Stimulated activated CD4-positive, alpha-beta T cell treated with anti-CD3 and anti-CD28 coated beads, Interleukin-15, amount 100 ng/mL, for 24 hours (primary cell): ENCODE measurements at regions not wholly inside any gene's neighbourhood (a gene's known extent, or its start where the extent isn't known, plus 50 kb on each side); places are given as distances from the start of the nearest gene placed in this dataset.

Experiments
- DNase-seq: peaks from one replicate; pipeline ENCODE4 v3.0.0-alpha.2; 2020

- DNase-seq, result no peak
Measured at GRCh38 chr20:7355051-7355450, 585.2 kb downstream of the HAO1 start.

GRCh38 chr20:7358670-7359069 is 581.6 kb downstream of the HAO1 start:
- DNase-seq, result no peak

DNA sequence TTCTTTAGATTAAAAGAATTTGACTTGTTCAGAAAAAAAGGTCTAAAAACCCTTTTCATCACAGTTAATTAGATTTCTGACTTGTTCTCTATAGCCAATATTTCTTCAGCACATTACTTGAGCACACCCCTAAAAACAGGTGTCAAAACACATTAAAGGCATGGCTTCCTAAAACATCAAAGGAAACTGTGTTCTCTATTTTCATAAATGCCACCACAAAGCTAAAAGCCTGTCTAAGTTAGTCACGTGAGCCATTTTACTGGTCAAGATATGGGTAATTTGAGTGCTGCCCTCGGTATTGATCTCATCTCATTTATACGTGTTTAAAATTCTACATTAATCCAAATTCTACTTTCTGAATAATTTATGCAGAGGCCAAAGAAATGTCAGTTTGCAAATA is 580.5 kb downstream of the HAO1 start:
- DNase-seq, result no peak

DNA sequence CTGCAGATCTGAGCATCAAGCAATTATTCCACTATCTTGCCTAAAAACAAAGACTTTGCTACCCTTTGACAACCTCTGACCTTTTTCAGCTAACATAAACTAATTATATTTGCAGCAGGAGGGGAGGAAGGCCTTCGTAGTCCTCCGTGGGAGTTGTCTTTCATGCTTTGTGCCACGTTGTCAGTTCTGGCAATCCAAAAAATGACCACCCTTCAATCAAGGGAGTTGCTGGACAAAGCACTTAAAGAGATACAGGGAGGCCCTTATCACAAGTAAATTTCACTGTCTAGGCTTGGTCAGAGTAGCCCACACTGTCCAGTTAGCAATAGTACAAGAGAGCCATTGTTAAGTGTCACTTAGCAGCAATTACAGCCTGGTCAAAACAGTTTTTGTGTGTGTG is 578.9 kb downstream of the HAO1 start:
- DNase-seq, result no peak

GRCh38 chr20:7361931-7362330 is 578.3 kb downstream of the HAO1 start:
- no peak for DNase-seq

DNA sequence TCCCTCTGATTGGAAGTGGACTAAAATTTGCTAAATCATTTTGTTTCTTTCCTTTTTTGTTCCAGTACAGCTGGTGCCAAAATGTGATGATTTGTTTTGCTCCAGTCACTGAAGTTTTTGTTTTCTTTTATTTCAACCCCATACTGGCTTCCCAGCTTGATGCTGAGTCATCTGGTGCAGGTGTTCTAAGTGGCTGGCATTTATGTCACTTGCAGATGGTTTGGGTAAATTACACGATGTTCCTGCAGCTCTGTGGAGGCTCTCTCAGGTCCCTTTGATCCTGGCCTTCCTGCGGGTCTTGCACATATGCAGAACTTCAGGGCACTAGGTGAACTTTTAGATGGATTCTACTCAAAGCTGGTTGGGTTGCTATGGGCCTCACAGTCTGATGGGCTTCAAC is 577.7 kb downstream of the HAO1 start:
- no peak for DNase-seq

DNA sequence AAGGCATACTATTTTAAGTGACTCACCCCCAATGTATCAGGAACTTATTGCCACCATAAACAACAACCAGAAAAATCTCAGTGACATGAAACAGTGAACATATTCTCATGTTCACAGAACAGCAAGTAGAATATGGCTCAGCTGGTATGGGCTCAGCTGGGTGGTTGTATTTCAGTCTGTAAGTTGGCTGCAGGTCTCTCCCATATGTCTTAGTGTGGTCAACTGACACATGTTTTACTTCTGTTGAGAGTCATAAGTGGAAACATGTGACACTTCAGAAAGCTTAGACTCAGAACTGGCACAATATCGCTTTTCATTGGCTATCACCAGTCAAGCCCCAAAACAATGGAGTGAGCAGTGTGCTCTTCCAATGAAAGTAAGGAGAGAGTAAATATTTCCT is 574.1 kb downstream of the HAO1 start:
- no peak for DNase-seq

DNA sequence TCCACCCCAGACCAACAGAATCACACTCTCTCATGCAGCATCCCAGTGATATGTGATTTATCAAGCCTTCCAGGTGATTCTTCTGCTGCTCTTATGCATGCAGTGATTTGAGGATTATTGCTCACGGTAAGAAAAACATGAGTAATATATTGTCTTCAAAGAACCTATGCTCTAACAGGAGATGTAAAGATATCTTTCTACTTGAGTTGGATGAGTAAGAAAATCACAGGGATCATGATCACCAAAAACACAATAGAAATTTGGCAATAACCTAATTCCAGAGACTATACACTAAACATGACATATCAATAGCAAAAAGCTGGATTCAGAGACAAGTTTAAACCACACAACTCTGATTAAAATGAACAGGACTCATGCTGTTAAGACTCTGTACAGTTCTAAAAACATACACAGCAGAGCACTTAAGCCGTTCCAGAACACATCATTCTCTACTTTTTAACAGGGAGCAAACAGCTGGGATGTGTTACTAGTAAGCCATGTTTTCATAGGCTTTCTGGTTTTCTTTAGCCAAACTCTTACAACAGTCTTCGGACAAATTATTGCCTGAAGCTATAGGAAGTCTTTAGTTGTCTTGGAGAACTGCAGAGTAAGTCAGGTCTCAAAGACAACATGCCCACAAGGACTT is 568.6 kb downstream of the HAO1 start:
- no peak for DNase-seq

GRCh38 chr20:7375905-7376304 is 564.4 kb downstream of the HAO1 start:
- DNase-seq, result no peak

DNA sequence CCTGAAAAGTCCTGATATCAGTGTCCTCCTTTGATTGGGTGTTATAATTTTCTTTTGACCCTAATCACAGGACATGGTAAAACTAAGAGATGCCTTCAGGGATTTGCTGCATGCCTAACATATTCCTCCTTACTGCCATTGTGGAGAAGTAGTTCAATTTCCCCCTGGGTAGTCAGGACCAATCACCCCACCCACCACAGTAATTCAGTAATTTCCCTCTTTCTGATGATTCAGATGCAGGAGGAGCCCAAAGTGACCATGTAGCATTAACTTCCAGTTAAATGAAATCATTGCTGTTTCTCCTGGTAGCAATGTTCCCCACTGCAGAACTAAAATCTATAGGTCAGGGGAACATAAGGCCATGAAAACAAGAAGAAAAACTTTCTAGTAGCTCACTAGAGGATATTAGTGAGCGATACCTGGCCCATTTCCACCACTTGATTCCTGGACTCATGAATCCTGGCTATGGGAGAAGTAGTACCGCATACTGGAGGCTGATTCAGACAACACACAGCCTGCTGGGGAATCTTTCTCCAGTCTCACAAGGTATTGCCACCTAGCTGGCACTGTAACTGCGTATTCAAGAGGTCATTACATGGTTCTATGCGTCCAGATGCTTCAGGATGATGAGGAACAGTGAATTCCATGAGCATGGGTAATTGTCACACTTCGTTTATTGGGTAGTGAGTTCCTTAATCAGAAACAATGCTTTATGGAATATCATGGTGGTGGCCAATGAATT is 561.2 kb downstream of the HAO1 start:
- DNase-seq, result no peak

GRCh38 chr20:7379621-7380220 is 560.5 kb downstream of the HAO1 start:
- DNase-seq, result no peak

DNA sequence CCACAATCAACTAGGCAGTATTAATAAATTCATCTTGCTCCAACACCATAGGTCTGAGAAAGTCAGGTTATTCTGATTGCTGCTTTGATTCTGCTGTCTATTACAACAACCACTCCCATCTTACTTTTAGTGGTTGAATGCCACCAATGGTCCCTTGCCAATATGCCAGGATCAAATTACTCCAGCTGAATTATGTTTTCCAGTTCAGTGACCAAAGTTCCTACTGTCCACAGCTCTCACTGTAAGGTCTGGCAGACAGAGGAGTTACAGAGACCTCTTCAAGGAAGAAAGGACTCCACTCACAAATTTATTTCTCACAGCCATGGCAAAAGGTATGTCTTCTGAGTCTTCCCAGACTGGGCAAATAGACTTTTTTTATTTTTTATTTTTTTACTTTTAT is 557.0 kb downstream of the HAO1 start:
- DNase-seq, result no peak

- DNase-seq, result no peak
Measured at GRCh38 chr20:7387638-7388193, 552.5 kb downstream of the HAO1 start.

DNA sequence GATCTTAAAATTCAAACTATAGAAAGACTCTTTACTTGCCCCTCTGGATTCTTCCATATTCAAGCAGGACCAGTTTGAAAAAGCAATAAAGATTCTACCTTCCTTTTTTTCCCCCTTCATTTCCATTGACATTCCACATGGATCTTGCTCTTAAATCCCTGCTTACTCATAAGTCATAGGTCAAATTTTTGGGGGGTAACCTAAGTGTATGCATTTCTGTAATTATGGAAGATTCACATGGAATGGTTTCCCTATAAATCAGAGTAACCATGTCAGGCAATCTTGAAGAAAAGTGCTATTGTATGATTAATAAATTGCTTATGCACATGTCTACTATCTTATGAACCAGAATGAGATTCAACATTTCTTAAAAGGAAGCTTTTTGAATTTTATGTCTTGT is 551.0 kb downstream of the HAO1 start:
- DNase-seq, result no peak

- DNase-seq, result no peak
Measured at GRCh38 chr20:7392542-7393206, 547.6 kb downstream of the HAO1 start.

- DNase-seq, result no peak
Measured at GRCh38 chr20:7399114-7399513, 541.1 kb downstream of the HAO1 start.

GRCh38 chr20:7399575-7399974 is 540.7 kb downstream of the HAO1 start:
- DNase-seq, result no peak

GRCh38 chr20:7406671-7407070 is 533.6 kb downstream of the HAO1 start:
- DNase-seq, result no peak

DNA sequence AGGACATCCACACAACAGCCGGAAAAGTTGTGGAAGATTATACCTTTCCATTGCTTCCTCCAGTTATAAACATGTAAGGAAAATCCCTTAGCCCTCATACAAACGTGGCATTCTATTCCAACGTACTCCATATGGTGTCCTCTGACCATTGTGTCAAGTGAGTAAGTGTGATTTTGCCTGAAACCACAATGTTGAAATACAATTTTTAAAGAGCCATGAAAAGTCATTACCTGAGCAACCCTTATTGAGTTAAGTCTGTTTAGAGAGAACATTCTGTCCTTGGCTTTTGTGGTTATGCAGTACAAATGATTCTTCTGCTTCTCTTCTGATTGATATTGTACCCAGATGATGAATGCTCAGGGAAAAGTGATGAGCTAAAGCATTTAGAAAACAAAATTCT is 530.1 kb downstream of the HAO1 start:
- DNase-seq, result no peak

DNA sequence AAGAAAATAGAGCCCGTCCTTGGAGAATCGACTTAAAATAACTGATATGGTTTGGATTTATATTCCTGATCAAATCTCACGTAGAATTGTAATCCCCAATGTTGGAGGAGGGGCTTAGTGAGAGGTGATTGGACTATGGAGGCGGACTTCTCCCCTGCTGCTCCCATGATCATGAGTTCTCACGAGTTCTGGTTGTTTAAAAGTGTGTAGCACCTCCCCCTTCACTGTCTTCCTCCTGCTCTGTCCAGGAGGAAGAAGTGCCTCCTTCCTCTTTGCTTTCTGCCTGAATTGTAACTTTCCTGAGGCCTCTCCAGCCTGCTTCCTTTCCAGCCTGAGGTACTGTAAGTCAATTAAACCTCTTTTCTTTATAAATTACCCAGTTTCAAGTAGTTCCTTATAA is 529.2 kb downstream of the HAO1 start:
- no peak for DNase-seq

GRCh38 chr20:7415427-7415826 is 524.8 kb downstream of the HAO1 start:
- no peak for DNase-seq

DNA sequence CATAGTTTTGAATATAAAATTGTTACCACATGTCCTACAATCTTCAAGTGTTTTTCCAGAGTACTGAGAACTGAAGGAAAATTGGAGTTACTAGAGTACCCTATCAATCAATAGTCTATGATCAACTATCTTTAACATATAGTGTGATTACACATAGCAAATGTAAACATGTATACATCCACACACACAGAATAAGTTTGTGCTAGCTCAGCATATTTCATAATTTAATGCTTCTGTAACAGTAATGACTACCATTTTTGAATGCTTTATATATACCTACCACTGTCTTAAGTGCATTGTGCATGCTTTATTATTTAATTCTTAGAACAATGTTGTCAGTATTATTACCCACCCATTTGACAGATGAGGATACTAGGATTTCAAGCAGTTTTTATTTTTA is 523.9 kb downstream of the HAO1 start:
- no peak for DNase-seq

GRCh38 chr20:7420345-7420744 is 519.9 kb downstream of the HAO1 start:
- no peak for DNase-seq
